ENCODE measurements at regions not wholly inside any gene's neighbourhood (a gene's known extent, or its start where the extent isn't known, plus 50 kb on each side); places are given as distances from the start of the nearest gene placed in this dataset.

DNA sequence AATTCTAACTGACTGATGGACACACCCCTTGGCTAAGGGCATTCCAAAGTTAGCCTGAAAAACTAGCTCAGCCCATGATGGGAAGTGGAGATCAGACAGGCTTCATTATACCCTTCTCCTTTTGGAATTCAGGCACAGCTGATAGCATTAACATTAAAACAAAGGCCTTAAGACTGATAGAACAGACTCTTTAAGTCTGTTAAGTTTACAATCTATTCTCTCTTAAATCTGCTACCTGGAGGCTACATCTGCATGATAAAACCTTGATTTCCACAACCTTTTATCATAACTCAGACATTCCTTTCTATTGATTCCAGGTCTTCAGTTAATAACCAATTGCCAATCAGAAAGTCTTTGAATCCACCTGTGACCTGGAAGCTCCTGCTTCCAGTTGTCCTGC lies 281.4 kb downstream of the TUSC1 start:
- DNase-seq (ENCODE audit: low read depth): no peak
- TF ChIP-seq CTCF (IDR thresholded peaks at IDR 0.05; ENCODE audit: insufficient read depth, low read depth, low read length, missing control alignments): no peak
- no peak overlapping the region for H3K4me3 ChIP-seq (ENCODE audit: low read depth, low read length)

- no peak overlapping the region for H3K4me3 ChIP-seq (ENCODE audit: low read depth, low read length)
- DNase-seq (ENCODE audit: low read depth): no peak
- no peak for TF ChIP-seq CTCF (IDR thresholded peaks at IDR 0.05; ENCODE audit: insufficient read depth, low read depth, low read length, missing control alignments)
These were observed 297.1 kb downstream of the TUSC1 start for GRCh38 chr9:25381141-25381540.

GRCh38 chr9:25377039-25377438 lies 301.2 kb downstream of the TUSC1 start:
- DNase-seq (ENCODE audit: low read depth): no peak
- H3K4me3 ChIP-seq (ENCODE audit: low read depth, low read length): no peak overlapping the region
- no peak for TF ChIP-seq CTCF (IDR thresholded peaks at IDR 0.05; ENCODE audit: insufficient read depth, low read depth, low read length, missing control alignments)

GRCh38 chr9:25374281-25374680 lies 304.0 kb downstream of the TUSC1 start:
- no peak overlapping the region for H3K4me3 ChIP-seq (ENCODE audit: low read depth, low read length)
- no peak for DNase-seq (ENCODE audit: low read depth)
- TF ChIP-seq CTCF (IDR thresholded peaks at IDR 0.05; ENCODE audit: insufficient read depth, low read depth, low read length, missing control alignments): no peak

GRCh38 chr9:25366906-25367305 lies 311.3 kb downstream of the TUSC1 start:
- TF ChIP-seq CTCF (IDR thresholded peaks at IDR 0.05; ENCODE audit: insufficient read depth, low read depth, low read length, missing control alignments): no peak
- H3K4me3 ChIP-seq (ENCODE audit: low read depth, low read length): no peak overlapping the region
- DNase-seq (ENCODE audit: low read depth): no peak

GRCh38 chr9:25353783-25354182 lies 324.5 kb downstream of the TUSC1 start:
- TF ChIP-seq CTCF (IDR thresholded peaks at IDR 0.05; ENCODE audit: insufficient read depth, low read depth, low read length, missing control alignments): no peak
- no peak overlapping the region for H3K4me3 ChIP-seq (ENCODE audit: low read depth, low read length)

DNA sequence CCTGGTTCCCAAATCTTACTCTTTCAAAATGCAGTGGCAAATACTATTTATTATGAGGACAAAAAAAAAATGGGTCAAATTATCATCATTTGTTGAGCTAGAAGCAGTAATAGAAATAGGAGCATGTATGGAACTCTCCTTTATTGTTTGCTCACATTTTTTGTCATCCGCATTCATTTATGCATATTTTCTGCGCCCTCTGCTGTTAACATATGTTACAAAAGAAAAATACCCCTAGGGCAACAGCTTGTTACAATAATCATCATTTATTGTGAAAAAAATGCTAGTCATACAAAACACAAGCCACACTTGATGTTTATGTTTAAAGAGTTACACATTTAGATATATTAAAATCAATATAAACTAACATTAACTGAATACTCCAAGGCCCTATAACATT lies 328.2 kb downstream of the TUSC1 start:
- DNase-seq (ENCODE audit: low read depth): no peak
- TF ChIP-seq CTCF (IDR thresholded peaks at IDR 0.05; ENCODE audit: insufficient read depth, low read depth, low read length, missing control alignments): no peak
- H3K4me3 ChIP-seq (ENCODE audit: low read depth, low read length): no peak overlapping the region

More at GRCh38 chr9:25353783-25354182, 324.5 kb downstream of the TUSC1 start:
- no peak for DNase-seq (ENCODE audit: low read depth)

All from GM12865 (cell line).